Activated CD8-positive, alpha-beta memory T cell treated with anti-CD3 and anti-CD28 coated beads, Interleukin-2, amount 50 U/mL, for 48 hours (primary cell): ENCODE measurements at regions not wholly inside any gene's neighbourhood (a gene's known extent, or its start where the extent isn't known, plus 50 kb on each side); places are given as distances from the start of the nearest gene placed in this dataset.
"Not testable (repeated sequence)": the region's sequence is repeated elsewhere in the genome, so short reads cannot be mapped to it uniquely, and the experiment has no call there.

Source experiments
- DNase-seq: peaks from one replicate; pipeline ENCODE4 v3.0.0-alpha.2; 2020

DNA sequence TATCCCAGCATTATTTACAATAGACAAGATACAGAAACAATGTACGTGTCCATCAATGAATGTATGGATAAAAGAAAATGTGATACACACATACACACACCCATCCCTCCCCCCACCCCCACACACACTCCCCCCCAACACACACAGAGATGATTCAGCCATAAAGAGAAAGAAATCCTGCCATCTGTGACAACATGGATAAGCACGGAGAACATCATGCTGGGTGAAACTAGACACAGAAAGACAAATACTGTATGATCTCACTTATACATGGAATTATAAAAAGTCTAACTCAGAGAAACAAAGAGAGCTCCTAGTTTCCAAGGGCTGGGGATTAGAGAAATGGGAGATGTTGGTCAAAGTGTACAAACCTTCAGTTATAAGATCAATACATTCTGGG is 104.8 kb upstream of the LY86 start:
- no peak for DNase-seq

DNA sequence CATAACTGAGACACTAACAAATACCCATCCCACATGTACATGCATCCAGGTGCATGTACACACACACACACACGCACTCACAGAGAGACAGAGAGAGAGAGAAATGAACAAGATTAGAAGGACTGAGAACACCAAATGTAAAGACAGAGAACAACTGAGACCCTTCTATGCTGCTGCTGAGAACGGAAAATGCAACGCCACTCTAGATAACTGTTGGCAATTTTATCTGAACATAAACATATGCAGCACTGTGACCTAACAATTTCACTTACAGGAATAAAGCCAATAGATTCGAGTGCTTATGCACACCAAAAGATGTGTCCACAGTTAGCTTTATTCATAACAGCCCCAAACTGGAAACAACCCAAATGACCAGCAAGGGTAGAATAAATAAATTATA is 103.8 kb upstream of the LY86 start:
- DNase-seq = no peak

DNA sequence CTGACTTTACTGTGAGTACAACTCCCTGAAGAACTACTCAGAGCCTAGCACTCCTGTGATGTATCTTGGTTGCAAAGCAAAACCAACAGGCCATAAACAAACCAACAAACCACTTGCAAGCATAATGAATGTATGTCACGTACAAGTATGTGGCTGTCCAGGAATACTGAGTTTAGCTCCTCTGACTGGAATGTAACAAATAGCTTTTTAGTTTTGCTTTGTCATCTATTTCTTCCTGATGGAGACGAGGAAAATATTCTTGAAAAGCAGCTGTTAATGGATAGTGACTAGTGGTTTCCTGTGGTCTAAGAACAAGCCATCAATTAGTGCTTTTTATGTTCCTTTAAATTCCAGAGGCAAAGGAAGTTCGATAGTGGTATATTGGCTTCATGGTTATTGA is 101.9 kb upstream of the LY86 start:
- no peak for DNase-seq

DNA sequence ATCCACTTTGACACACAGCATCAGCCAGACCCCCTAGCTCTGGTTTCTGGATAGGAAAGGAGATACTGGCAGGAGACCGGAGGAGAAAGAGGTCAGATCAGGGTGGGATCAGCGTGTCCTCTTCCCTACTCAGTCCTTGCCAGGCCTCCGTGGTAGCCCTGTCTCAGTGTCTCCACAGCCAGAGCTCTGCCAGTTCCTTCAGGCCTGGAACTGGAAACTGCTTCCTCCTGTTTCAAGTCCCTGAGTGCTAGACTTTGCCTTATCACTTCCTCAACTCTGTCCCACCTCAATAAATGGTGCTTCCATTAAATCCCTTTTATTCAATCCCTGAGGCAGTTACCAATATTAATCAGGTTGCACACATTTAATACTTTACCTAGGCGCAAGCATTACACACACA is 96.8 kb upstream of the LY86 start:
- DNase-seq = no peak

DNA sequence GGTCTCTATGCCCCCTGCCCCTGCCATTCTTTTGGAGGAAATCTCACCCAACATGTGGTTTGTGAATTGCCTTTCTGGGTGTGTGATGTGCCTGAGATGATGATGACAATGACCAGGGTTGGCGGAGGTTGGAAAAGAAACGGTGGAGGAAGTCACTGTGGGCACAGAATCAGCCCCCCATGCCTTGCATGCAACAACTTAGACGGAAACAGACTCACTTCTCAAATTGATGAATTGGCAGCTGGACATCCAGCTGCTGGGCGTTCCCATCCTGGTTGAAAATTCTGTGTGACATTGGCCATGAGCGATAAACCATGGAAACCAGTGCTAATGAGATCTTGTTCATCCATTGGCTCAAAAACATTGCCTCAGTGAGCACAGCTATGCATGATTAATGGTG is 95.8 kb upstream of the LY86 start:
- DNase-seq = no peak

DNA sequence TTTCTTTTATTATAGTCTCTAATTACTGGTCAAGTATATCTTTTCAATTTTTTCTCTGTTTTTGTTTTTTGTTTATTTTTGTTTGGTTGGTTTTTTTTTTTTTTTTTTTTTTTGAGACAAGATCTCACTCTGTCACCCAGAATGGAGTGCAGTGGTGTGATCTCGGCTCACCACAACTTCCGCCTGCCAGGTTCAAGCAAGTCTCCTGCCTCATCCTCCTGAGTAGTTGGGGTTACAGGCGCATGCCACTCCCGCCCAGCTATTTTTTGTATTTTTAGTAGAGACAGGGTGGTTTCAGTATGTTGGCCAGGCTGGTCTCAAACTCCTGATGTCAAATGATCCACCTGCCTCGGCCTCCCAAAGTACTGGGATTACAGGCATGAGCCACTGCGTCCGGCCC is 94.4 kb upstream of the LY86 start:
- not testable (repeated sequence) for DNase-seq

DNA sequence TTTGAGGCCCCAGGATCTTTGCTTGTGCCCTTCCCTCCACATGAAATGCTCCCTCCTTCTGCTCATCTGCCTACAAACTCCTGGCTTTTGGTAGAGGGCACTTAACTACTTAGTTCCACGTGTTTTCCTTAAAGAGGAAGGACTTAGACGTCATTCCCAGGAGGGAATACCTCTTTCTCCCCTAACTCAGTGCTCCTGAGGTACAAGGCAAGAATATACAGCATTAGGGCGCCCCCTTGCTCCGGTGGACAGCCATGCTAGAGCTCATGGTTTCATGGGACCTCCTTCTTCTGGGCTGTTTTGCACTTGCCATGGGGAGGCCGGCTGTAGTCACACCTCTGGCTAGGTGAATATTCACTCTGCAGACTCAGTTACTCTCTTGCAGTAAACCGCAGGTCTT is 93.8 kb upstream of the LY86 start:
- DNase-seq = peak; percentile 62

DNA sequence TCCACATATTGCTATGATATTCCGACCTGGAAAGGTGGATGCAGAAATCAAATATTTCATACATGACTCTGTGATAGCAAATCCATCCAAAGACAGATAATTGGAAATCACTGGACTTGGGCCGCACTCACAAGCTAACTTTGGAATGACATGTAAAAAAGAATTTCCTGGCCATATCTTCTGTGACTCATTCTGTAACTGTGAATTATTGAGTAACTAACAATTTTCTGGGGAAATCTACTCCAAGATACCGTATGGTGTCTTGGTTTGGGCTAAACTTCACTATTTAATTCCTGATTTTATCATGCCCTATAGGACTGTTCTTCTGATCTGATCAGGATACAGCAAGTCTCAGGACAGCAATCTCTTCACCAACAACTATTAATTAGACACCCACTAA is 92.7 kb upstream of the LY86 start:
- no peak for DNase-seq

DNA sequence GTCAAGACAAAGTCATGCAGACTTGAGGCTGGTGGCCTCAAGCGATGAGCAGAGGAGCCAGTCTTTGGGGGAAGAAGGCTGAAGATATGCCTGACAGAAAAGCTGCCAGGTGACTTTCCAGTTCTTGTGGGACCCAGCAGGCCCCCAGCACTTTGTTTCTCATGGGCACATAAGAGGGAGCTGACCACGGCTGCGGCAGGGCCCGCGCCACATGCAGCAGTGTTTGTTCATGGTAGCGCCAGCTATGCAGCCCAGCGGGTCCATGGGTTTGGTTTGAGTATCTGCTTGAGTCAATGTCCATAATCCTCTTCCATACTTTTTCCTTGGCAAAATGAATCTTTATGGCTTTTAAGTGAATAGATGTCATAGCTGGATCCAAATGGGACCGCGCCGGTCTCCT is 91.0 kb upstream of the LY86 start:
- no peak for DNase-seq

DNA sequence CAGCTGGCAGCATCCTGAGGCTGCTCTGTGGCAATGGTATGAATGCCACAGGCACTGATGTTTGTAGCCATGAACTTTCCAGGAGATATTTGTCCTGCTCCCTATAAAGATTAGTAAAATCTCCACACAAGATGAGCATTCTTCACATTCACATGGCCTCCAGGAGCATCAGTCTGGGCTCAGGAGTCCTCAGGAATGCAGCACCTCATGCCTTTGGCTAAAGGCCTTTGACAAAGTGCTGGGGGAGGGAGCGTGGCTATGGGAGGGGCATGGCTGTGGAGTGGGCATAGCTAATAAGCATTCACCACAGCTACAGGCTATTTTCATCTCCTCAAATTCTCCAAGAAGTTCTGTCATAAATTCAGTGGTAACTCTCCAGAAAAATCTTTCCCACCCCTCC is 90.5 kb upstream of the LY86 start:
- DNase-seq = no peak

DNA sequence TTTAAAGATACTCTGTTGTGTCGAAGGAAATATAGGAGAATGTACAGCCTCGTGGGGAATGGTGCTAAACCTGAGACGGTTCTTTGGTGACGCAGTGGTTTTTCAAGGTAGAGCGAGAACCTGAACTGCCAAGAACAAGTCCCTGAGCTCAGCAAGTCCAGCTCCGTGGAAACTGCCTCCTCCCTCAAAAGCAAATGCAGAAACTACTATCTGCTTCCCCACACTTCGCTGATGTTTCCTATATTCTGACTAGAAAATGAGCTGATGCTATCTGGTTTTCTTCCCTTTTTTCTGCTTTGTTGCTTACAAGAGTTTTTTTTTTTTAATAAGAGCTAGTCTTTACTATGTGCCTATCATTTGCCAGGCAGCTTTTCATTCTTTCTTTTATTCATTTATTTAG is 85.3 kb upstream of the LY86 start:
- DNase-seq = no peak

DNA sequence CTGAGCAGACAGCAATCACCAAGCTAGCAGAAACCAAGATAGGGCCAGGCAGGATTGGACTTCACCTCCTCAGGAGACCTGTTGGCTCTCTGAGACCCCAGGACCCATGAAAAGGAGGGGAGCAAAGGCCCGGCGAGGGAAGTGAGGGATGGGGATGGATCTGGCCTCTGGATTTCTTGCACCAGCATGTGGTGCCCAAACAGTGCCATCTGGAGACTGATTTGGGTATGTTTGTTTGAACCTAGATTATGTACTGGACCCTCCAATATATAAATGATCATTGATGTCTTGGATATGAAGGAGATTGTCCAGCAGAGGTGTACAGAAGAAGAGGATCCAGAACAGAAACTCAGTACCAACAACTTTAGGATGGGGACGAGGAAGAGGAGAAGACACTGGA is 83.4 kb upstream of the LY86 start:
- no peak for DNase-seq

DNA sequence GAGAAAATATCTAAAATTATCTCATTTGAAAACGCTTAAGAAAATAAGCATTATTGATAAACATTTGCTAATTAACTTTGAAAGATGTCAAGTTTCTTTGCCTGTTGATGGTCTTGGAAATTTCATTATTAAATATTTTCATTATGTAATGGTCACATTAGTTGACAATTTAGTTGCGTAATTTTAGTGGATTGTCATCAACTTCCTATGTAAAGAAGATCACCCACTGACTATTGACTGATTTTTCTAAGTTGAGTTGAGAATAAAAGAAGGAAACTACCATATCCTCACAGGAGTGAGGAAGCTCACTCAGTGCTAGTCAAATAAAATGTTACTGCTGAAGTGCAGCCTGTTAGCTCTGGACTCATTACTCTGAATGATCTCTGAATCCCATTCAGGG is 79.9 kb upstream of the LY86 start:
- DNase-seq = no peak

DNA sequence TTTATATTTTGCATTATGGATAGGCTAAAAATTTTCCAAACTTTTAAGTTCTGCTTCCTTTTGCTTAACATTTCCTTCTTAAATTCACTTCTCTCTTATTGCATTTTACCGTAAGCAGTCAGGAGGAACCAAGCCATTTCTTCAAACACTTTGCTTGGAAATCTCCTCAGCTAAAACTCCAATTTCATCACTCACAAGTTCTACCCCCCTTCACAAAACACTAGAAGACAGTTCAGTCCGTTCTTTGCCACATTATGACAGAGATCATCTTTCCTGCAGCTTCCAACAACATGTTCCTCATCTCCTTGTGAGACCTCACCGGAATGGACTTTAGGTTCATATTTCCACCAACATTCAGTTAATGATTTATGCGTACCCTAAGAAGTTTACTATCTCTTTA is 79.2 kb upstream of the LY86 start:
- DNase-seq = no peak

DNA sequence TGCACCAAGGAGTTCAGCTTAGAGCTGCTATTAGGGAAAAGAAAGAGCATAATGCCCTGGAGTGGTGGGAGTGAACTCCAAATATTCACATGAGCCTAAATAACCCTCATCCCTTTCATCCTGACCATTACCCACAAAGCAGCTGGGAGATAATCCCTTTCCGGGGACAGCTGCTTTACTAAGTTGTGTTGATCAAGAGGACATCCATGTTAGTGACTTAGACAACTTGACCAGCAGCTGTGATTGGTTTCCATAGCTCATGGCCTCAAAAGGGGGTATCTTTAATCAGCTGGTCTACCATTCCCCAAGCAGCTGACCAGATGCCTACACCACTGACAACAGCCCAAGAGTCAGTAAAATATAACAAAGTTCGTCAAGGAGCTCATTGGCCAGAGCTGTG is 75.8 kb upstream of the LY86 start:
- no peak for DNase-seq

DNA sequence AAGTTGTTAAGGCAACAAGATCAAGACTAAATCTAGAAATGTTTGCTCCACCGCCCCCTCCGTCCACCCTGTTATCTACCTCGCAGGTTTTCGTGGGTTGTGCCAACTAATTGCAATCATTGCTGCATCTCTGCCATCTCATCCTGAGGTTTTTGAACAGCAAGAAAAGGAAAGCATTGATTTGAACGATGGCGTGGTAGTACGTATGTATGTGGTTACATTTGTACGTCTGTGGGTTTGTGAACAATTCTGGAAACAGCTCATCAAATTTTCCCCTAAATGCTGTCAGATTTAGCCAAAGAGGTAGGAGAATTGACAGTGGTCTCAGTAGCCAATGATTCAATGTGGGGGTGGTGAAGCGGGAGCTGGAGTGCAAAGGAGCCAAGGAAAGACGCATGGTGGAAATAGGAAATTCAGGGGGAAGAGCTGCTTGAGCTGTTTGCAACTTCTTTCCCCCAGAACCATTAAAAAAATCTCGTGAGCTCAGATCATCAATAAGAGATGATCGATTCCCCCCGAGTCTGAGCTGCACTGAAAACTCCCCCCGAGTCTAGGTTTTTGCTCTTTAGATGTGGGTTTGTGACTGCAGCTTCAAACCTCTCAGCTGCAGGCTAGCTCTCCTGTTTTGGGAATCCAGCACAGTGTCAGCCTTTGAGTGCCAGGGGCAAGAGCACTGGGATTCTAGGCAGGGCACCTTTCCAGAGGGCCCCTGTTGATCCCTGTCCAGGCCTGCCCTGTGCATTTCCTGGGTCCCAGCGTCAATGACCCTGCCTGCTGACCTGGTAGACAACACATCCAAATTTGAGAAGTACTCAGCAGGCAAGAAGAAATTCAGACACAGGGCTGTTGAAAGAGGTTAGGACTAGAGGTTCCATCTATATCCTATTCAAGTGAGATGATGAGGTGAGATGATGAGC is 72.6 kb upstream of the LY86 start:
- peak; percentile 75 for DNase-seq

DNA sequence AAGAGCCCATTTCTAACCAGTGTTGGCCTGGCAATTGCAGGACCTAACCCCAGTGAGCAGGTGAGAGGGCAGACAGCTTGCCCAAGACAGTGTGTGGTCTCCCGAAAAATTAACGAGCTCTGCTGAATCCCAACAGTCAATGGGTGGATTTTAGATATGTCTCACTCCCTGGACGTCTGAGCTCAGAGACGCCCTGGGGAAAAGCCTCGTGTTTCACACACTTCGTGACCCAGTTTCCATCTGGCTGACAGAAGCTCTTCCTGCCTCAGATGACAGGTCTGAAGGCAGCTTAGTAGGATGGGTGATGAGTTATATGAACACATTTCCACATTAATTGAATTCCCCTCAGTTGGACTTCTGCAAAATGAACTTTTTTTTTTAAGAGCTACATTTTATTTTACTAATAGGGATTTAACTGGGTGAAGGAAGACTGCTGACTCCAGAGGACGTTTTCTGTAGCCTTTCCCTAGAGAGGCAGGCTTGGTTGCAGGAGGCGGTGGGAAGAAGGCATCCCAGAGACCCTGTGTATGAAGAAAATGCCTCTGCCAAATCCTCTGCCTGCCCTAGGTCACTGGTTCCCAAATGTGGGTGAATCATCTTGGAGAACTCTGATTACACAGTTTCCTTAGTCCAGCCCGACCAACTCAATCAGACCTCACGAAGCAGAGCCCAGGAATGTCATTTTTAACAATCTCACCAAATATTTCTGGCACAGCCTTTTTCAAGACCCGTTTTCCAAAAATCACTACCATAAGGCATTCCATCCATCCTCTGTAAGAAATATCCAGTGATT is 71.7 kb upstream of the LY86 start:
- no peak for DNase-seq

DNA sequence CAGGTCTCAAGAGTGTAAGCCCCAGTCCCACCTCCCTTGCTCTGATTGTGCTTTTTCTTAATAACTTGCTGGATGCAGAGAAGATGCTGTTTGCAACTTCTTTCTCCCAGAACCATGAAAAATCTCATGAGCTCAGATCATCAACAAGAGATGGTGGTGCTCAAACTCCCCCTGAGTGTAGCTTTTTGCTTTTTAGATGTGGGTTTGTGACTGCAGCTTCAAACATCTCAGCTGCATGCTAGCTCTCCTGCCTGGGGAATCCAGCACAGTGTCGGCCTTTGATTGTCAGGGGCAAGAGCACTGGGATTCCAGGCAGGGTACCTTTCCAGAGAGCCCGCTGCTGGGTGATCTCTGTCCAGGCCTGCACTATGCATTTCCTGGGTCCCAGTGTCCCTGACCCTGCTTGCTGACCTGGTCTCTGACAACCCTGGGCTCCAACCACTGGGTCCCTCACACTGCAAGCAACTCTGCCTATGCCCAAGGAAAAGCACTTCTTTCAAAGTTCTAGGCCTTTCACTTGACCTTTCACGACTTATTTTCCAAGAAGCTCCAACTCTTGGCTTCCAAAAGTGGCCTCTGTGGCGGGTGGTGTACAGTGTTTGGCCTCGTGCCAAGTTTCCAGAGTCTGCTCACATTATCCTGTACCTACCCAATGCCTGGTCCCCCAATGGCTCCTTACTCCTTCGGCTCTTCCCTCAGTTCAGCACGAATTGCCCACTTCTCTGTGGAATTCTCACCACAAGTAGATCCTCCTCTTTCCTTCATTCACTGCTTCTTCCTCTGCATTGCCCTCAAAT is 69.7 kb upstream of the LY86 start:
- no peak for DNase-seq

DNA sequence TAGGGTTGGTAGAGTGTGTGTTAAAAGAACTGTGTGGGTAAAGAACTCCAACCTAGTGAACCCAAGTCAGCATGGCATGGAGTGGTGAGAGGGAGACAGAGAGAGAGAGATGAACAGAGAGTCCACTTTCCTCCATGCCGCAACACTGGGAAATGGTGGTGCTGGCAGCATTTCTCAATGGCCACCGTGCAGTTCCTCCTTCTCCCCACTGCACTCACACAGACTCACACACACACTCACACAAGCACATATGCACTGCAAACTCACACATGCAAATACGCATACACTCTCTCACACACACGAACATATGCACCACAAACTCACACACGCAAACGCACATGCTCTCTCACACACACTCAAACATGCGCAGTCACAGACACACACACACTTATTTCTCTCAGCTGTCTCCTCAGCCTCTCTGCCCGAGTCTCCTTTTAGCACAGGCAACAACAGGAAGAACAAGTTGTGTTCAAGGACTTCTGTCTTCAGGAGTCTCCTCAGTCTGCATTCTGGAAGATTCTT is 66.5 kb upstream of the LY86 start:
- DNase-seq = no peak

DNA sequence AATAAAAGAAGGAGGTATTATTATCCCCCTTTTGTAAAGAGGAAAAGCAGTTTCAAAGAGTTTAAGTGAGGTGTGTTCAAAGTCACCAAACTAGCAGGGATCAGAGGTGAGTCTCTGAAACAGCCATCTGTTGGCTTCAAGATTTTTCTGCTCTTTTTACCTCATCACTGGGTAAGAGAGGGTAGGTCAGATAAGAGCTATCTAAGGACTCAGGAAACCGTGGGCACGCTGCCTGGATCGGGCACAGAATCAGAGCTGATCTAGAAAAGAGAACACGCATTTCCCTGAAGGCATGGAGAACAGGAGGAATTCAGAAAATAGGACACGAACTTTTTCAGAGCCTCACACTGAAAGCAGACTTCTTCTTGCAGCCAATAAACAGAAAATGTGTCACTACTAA is 65.8 kb upstream of the LY86 start:
- no peak for DNase-seq

DNA sequence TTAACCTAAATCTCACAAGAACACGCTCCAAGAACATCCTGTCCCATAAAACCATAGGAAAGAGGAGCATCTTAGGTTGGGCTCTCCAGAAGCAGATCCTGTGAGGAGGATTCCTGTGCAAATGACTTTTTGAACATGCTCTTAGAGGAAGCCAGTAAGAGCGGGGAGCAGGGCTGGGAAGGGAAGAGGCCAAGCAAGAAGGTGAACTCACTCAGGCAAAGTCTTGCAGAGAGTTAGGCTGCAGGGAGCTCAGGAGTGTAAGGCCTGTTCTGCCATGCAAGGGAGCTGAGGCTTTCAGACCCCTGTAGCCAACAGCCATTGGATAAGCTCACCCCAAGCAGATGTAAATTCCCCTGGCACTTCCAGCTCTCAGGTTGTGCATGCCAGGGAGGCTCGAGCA is 63.6 kb upstream of the LY86 start:
- no peak for DNase-seq

DNA sequence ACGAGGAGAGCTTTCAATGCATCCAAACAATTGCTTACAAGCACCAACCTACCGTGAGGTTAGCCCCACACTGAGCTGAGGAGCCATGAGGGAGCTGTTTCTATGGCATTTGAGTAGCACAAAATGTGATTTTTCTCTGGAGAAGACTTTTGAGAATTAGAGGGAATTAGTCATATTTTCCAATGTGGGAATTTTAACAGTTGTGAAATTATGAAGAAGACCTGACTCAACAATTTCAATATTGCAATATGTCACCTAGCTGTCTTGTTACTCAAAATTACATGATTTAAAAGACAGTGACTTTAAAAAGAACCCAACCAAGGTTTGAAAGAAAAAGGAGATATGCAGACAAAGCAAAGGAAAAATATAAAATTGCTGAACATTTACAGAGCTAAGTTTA is 62.6 kb upstream of the LY86 start:
- DNase-seq = no peak

DNA sequence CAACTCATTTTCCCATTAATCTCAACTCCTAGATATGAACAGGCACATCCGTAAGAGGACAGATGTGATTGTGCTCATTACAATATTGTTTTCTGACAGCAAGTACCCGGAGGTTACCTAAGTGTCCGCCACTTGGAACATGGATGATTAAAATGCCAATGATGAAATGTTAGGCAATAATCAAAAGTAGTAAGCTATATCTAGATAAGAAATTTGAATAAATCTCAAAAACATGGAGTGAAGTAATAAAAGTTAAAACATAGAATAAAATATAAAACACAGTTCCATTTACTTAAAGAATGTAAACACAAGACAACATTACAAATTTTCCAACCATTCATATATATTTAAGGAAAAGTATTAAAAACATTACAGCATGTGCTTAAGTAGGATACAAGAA is 59.2 kb upstream of the LY86 start:
- no peak for DNase-seq
